Activated naive CD8-positive, alpha-beta T cell treated with anti-CD3 and anti-CD28 coated beads for 36 hours (primary cell): ENCODE measurements at regions not wholly inside any gene's neighbourhood (a gene's known extent, or its start where the extent isn't known, plus 50 kb on each side); places are given as distances from the start of the nearest gene placed in this dataset.
"Not testable (repeated sequence)": the region's sequence is repeated elsewhere in the genome, so short reads cannot be mapped to it uniquely, and the experiment has no call there.

ENCODE experiments used
- DNase-seq: peaks from one replicate; pipeline ENCODE4 v3.0.0; 2021
- H3K27ac Mint-ChIP-seq: one replicate; pipeline ENCODE4 v1.8.0; 2022; ENCODE audit warnings: mild to moderate bottlenecking, moderate library complexity, mixed read lengths
- H3K27me3 Mint-ChIP-seq: one replicate; pipeline ENCODE4 v1.8.0; 2022; ENCODE audit warnings: mild to moderate bottlenecking, mixed read lengths
- H3K36me3 Mint-ChIP-seq: one replicate; pipeline ENCODE4 v1.8.0; 2021; ENCODE audit warnings: mild to moderate bottlenecking, mixed read lengths
- H3K4me1 Mint-ChIP-seq: one replicate; pipeline ENCODE4 v1.8.0; 2021; ENCODE audit warnings: mixed read lengths
- H3K4me3 Mint-ChIP-seq: one replicate; pipeline ENCODE4 v1.8.0; 2022; ENCODE audit warnings: mild to moderate bottlenecking, moderate library complexity, mixed read lengths
- H3K9me3 Mint-ChIP-seq: one replicate; pipeline ENCODE4 v1.8.0; 2022; ENCODE audit warnings: mixed read lengths

DNA sequence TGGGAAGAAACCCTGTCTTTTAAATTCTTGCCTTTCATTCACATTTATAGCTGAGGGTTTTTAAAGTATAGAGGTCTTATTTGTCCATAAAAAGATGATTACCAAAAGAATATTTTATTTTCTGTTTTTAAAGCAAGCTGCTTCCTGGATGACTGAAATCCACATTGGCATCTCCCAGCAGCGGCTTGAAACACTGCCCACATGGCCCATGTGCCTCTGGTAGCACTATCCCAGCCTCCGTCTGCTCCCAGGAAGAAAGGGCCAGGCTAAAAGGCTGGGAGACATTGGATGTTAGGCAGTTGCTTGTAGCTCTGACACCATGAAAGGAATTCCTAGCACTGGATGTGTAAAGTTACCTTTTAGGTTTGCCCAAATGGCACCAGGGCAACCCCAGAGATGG, 169.9 kb upstream of the CACNA1E start:
- H3K4me3 Mint-ChIP-seq, result no peak overlapping the region
- no peak overlapping the region for H3K27ac Mint-ChIP-seq
- no peaks in the 10 kb centered on the region for H3K9me3 Mint-ChIP-seq
- H3K4me1 Mint-ChIP-seq, result peaks cover 23% of the 10 kb centered on the region
- H3K36me3 Mint-ChIP-seq, result no peaks in the 10 kb centered on the region
- DNase-seq, result no peak
- H3K27me3 Mint-ChIP-seq, result peaks cover 54% of the 10 kb centered on the region

- H3K27me3 Mint-ChIP-seq, result peaks cover 59% of the 10 kb centered on the region
- no peaks in the 10 kb centered on the region for H3K9me3 Mint-ChIP-seq
- no peak overlapping the region for H3K4me3 Mint-ChIP-seq
Observed at GRCh38 chr1:181314010-181314409, 169.3 kb upstream of the CACNA1E start.

GRCh38 chr1:181314959-181315358, 168.4 kb upstream of the CACNA1E start:
- Mint-ChIP-seq H3K4me3 (no peak overlapping the region), H3K27me3 (peaks cover 69% of the 10 kb centered on the region), H3K27ac (no peak overlapping the region), H3K36me3 (no peaks in the 10 kb centered on the region), H3K9me3 (no peaks in the 10 kb centered on the region), H3K4me1 (peaks cover 30% of the 10 kb centered on the region)
- DNase-seq, result peak; percentile 5

More at GRCh38 chr1:181314010-181314409, 169.3 kb upstream of the CACNA1E start:
- no peak overlapping the region for H3K27ac Mint-ChIP-seq
- H3K4me1 Mint-ChIP-seq, result peaks cover 29% of the 10 kb centered on the region
- DNase-seq, result no peak
- no peaks in the 10 kb centered on the region for H3K36me3 Mint-ChIP-seq

- Mint-ChIP-seq H3K4me1 (peaks cover 30% of the 10 kb centered on the region), H3K36me3 (no peaks in the 10 kb centered on the region), H3K27ac (no peak overlapping the region), H3K4me3 (peak overlapping the region; percentile 47), H3K27me3 (peaks cover 77% of the 10 kb centered on the region), H3K9me3 (no peaks in the 10 kb centered on the region)
- DNase-seq, result no peak
Observed at GRCh38 chr1:181317261-181317930, 165.9 kb upstream of the CACNA1E start.

- Mint-ChIP-seq H3K27me3 (peaks cover 70% of the 10 kb centered on the region), H3K36me3 (no peaks in the 10 kb centered on the region), H3K9me3 (no peaks in the 10 kb centered on the region), H3K27ac (no peak overlapping the region), H3K4me3 (peak overlapping the region; percentile 67), H3K4me1 (peaks cover 30% of the 10 kb centered on the region)
- DNase-seq, result peak; percentile 10
Observed at GRCh38 chr1:181318022-181318857, 165.1 kb upstream of the CACNA1E start.

DNA sequence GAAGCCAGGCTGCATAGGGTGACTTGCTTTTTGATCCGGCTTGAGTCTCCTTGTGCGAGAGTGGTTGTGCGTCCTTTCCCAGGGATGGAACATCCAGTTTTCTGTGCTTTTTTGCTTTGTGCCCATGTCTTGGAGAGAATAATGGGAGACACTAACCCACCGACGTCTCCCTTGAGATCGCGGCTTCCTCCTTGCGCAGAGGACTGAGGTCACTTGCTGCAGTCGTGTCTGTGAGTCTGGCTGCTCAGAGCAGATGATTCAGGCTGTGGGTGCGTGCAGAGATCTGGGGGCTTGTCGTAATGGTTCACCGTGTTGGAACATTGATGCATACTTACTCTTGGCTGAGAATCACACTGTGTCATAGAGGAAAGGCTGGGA, 164.5 kb upstream of the CACNA1E start:
- DNase-seq, result no peak

GRCh38 chr1:181319907-181320306, 163.4 kb upstream of the CACNA1E start:
- Mint-ChIP-seq H3K36me3 (no peaks in the 10 kb centered on the region), H3K4me1 (peaks cover 25% of the 10 kb centered on the region), H3K27ac (no peak overlapping the region), H3K9me3 (no peaks in the 10 kb centered on the region), H3K27me3 (peaks cover 61% of the 10 kb centered on the region), H3K4me3 (no peak overlapping the region)
- DNase-seq, result no peak

More for the DNA sequence above, 164.5 kb upstream of the CACNA1E start:
- peak overlapping the region; percentile 67 for H3K4me3 Mint-ChIP-seq
- H3K4me1 Mint-ChIP-seq, result peaks cover 30% of the 10 kb centered on the region
- H3K27me3 Mint-ChIP-seq, result peaks cover 70% of the 10 kb centered on the region
- no peak overlapping the region for H3K27ac Mint-ChIP-seq
- H3K36me3 Mint-ChIP-seq, result no peaks in the 10 kb centered on the region
- no peaks in the 10 kb centered on the region for H3K9me3 Mint-ChIP-seq

DNA sequence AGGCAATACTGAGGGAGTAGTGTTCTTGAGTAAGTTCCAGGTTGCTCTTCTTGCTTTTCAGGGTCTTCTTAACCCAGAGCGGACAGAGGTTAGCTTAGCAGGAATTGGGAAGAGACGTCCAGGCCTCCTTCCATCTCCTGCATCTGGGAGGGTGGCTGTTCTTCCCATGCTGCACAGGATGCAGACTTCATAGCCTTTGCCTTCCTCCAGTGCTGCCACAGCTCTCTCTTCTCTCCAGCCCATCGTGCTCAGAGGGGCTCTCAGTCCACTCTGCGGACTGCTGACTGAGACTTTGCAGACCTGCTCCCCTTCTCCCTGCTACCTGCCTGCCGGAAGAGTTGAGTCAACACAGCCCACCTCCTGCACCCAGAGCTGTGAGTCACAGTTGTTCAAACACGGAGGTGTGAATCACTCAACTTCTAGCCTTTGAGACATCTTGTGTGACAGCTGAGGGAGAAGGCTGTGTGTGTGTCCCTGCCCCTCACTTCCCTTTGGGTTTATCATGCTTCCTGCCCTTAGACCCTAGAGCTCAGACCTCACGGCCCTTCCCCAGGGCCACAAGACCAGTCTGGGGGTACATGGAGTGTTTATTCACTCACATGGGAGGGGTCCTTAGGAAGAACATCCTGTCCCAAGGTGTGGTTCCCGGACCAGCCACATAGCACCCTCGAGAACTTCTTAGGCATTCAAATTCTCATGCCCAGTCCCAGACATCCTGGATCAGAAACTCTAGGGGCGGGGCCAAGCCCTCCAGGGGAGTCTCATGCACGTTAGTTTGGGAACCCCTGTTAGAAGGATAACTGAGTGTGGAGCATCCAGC, 158.3 kb upstream of the CACNA1E start:
- Mint-ChIP-seq H3K4me3 (no peak overlapping the region), H3K9me3 (no peaks in the 10 kb centered on the region), H3K4me1 (peaks cover 11% of the 10 kb centered on the region), H3K27ac (peak overlapping the region; percentile 36), H3K36me3 (no peaks in the 10 kb centered on the region), H3K27me3 (peaks cover 10% of the 10 kb centered on the region)
- DNase-seq, result peak; percentile 70

GRCh38 chr1:181325765-181326164, 157.6 kb upstream of the CACNA1E start:
- H3K27me3 Mint-ChIP-seq, H3K27ac Mint-ChIP-seq, H3K36me3 Mint-ChIP-seq, H3K9me3 Mint-ChIP-seq, H3K4me3 Mint-ChIP-seq, DNase-seq: not testable (repeated sequence)
- peaks cover 11% of the 10 kb centered on the region for H3K4me1 Mint-ChIP-seq

DNA sequence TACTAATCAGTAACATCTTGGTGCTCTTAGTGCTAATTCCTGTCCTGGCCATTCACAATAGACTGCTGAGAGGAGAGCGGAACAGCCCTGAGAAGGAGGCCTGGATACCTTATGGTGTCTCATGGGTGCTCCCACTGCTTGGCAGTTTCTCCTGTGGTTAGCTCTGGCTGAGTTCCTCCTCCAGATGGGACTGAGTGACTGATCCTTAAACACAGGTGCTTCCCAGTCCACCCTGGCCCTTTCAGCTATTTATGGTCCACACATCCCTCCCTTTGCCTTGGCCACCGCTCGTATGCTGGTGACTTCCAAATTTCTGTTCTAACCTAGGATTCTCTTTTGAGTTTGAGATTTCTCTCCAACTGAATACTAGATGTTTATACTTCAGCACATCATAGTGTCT, 157.0 kb upstream of the CACNA1E start:
- no peak overlapping the region for H3K27ac Mint-ChIP-seq
- no peak overlapping the region for H3K4me3 Mint-ChIP-seq
- H3K4me1 Mint-ChIP-seq, result peaks cover 11% of the 10 kb centered on the region

GRCh38 chr1:181327796-181328195, 155.5 kb upstream of the CACNA1E start:
- no peaks in the 10 kb centered on the region for H3K27me3 Mint-ChIP-seq
- no peaks in the 10 kb centered on the region for H3K36me3 Mint-ChIP-seq
- peaks cover 3% of the 10 kb centered on the region for H3K9me3 Mint-ChIP-seq
- no peak overlapping the region for H3K4me3 Mint-ChIP-seq
- no peak overlapping the region for H3K27ac Mint-ChIP-seq
- DNase-seq, result no peak
- peaks cover 11% of the 10 kb centered on the region for H3K4me1 Mint-ChIP-seq

More for the DNA sequence above, 157.0 kb upstream of the CACNA1E start:
- no peaks in the 10 kb centered on the region for H3K36me3 Mint-ChIP-seq
- no peaks in the 10 kb centered on the region for H3K27me3 Mint-ChIP-seq
- H3K9me3 Mint-ChIP-seq, result no peaks in the 10 kb centered on the region
- DNase-seq, result no peak

GRCh38 chr1:181334724-181335123, 148.6 kb upstream of the CACNA1E start:
- no peaks in the 10 kb centered on the region for H3K4me1 Mint-ChIP-seq
- no peak overlapping the region for H3K27ac Mint-ChIP-seq
- no peaks in the 10 kb centered on the region for H3K27me3 Mint-ChIP-seq
- H3K36me3 Mint-ChIP-seq, result peaks cover 1% of the 10 kb centered on the region
- H3K4me3 Mint-ChIP-seq, result no peak overlapping the region
- DNase-seq, result no peak
- H3K9me3 Mint-ChIP-seq, result peaks cover 13% of the 10 kb centered on the region

DNA sequence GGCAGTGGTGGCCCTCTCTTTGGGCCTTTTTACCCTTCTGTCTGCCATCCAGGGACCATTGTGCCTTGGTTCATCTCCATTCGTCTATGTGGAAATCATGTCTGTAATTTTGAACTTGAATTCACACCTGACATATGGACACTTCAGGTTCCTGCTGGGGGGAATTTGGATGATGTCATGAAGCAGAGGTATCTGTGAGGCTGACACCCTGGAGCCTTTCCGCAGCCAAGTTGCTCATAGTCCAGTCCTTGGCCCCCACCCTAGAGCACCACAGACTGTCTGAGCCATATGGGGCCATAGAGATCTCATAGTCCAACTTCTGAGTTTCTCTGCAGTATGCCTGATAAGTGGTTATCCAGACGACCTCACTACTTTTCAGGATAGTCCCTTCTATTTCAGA, 147.7 kb upstream of the CACNA1E start:
- H3K4me1 Mint-ChIP-seq, result no peaks in the 10 kb centered on the region
- no peak overlapping the region for H3K4me3 Mint-ChIP-seq
- peaks cover 1% of the 10 kb centered on the region for H3K36me3 Mint-ChIP-seq
- no peak overlapping the region for H3K27ac Mint-ChIP-seq
- H3K9me3 Mint-ChIP-seq, result peaks cover 13% of the 10 kb centered on the region
- no peaks in the 10 kb centered on the region for H3K27me3 Mint-ChIP-seq
- DNase-seq, result no peak

DNA sequence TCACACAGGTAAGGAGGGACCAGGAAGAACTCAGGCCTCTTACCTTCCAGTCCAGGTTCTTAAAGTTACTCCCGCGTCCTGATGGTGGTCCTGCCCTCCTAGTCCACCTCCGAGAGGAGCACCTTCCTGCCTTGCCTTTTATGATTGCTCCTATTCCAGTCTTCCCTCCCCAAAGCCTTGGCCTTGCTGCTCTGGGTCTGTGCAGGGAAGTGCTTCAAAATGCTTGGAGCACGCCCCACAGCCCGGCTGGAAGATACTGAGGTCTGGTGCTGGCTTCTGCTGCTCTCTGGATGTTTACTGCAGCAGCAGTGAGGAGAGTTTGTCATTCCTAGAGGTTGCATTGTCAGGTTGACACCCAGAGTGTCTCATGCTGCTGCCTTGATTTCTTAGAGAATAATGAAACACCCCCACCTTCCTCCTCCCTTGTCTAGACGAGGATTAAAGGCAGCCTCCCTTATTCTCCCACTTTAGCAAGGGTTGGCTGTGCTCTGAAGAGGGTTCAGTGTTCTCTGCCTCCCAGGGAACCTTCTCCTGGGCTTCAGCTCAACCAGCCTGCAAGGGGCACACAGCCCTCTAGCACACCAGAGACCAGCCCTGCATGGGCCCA, 142.2 kb upstream of the CACNA1E start:
- no peak overlapping the region for H3K4me3 Mint-ChIP-seq
- H3K36me3 Mint-ChIP-seq, result peaks cover 1% of the 10 kb centered on the region
- DNase-seq, result no peak
- H3K4me1 Mint-ChIP-seq, result peaks cover 8% of the 10 kb centered on the region
- H3K27me3 Mint-ChIP-seq, result no peaks in the 10 kb centered on the region
- H3K9me3 Mint-ChIP-seq, result peaks cover 10% of the 10 kb centered on the region
- no peak overlapping the region for H3K27ac Mint-ChIP-seq

DNA sequence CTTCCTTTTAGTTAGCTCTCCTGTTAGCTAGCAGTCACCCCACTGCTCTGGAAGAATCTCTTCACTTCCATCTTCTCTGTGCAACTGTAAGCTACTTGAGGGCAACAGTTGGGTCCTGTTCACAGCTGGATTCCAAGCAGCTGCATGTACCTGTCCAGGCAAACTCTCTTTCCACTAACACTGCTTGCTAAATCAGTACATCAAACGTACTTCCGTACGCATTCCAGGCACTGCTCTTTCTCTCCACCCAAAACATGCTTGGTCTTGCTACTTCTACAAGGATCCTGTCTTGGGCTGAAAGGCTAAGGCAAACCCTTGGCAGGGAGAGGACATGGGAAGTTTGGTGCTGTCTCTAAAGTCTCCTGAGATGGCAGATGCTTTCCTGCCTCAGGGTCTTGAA, 139.2 kb upstream of the CACNA1E start:
- no peaks in the 10 kb centered on the region for H3K36me3 Mint-ChIP-seq
- no peaks in the 10 kb centered on the region for H3K27me3 Mint-ChIP-seq

More for the DNA sequence above, 139.2 kb upstream of the CACNA1E start:
- Mint-ChIP-seq H3K9me3 (no peaks in the 10 kb centered on the region), H3K27ac (no peak overlapping the region), H3K4me3 (no peak overlapping the region), H3K4me1 (peaks cover 12% of the 10 kb centered on the region)
- no peak for DNase-seq
